Stimulated activated CD4-positive, alpha-beta T cell treated with anti-CD3 and anti-CD28 coated beads, Interleukin-12 subunit alpha, Interleukin-12 subunit beta, amount 100 ng/mL, for 48 hours (primary cell): ENCODE measurements at regions not wholly inside any gene's neighbourhood (a gene's known extent, or its start where the extent isn't known, plus 50 kb on each side); places are given as distances from the start of the nearest gene placed in this dataset.

Experiments used
- DNase-seq, 3 donors: peaks; one replicate each; pipeline ENCODE4 v3.0.0-alpha.2; 2020; ENCODE audit warnings: low read depth in 2 of 3, low spot score in 1 of 3

DNA sequence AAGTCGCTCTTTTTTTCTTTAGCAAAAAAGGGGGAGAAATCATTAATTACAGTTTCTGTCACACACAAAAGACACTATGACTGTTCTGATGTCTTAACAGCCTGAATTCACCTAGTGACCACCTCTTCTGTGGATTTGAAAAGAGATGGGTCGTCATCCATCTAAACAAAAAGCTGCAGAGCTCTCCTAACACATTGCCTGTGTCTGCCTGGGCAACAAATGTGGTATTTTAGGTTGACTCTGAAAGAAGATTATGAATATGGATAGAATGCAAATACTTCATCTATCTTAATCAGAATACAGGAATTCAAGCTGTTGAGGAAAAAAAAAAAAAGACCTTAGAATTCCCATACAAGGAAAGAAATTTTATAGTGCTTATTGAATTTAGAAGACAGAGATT lies 304.4 kb upstream of the ADGRL2 start:
- no peak for DNase-seq

- DNase-seq: no peak
These were observed 307.4 kb upstream of the ADGRL2 start for GRCh38 chr1:81493102-81493869.

DNA sequence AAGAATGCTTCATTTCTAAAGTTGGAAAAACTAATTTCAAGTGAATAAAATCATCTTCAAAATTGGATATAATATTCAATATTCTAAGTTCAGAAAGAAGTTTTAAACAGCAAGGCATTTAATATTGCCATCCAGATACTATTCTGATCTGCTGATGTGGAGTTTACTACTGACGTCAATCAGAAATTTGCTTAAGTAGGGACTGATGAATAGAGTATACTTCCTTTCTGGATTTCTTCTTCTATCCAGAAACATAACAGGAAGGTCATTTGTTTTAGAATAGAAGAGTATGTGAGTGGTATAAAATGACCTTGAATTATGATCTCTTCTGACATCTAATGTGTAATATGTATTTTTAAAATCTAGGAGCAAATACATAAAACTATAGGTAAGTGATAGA lies 308.1 kb upstream of the ADGRL2 start:
- DNase-seq: no peak

GRCh38 chr1:81490614-81491013 lies 310.1 kb upstream of the ADGRL2 start:
- DNase-seq: no peak

DNA sequence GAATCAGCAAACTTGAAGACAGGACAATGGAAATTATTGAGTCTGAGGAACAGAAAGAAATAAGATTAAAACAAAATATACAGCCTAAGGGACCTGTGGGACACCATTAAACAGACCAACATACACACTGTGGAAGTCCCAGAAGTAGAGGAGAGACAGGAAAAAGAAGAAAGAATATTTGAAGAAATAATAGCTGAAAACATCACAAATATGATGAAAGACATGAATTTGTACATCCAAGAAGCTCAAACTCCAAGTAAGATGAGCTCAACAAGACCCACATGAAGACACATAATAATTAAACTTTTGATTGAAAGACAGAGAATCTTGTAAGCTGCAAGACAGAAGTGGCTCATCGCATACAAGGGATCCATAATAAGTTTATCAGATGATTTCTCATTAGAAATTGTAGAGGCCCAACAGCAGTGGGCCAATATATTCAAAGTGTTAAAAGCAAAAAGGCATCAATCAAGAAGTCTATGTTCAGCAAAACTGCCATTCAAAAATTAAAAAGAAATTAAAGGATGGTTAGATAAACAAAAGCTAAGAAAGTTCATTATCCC lies 311.3 kb upstream of the ADGRL2 start:
- DNase-seq: no peak

GRCh38 chr1:81484284-81484683 lies 316.4 kb upstream of the ADGRL2 start:
- DNase-seq: no peak

DNA sequence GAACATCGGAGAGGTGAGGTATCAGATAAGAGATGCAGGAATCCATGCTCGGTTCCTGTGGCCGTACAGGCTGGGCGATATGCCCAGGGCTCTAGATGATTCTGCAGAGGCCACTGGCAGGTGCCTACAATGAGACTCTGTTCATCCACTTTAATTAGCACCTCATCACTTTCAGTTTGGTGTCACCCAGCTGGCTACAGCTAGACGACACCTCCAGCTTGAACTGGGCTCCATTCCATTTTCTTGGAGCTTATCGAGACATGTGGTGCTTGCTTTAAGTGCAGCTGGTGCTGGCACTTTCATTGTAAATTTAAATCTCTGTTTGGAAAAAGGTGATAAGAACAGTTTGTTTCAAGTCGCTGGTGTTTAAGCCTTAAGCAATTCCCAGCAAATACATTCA lies 322.5 kb upstream of the ADGRL2 start:
- DNase-seq: no peak

- no peak for DNase-seq
These were observed 323.0 kb upstream of the ADGRL2 start for GRCh38 chr1:81477710-81478109.

GRCh38 chr1:81472387-81472786 lies 328.3 kb upstream of the ADGRL2 start:
- no peak for DNase-seq

DNA sequence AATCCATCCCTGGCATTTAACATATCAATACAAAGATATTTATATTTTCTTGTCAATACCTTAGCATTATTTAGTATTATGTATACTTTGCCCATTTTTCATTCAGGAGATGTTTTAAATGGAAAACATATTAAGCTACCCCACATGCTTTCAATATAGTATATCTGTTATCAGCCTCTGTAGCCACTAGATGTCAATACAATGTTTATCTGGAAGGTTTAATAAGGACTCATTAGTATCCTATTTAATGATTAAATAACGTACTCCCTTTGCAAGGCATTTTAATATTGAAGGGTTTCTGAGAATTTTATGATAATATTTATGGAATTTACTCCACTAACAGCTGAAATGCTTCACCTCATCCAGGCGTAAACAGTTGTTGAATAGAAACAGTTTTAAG lies 329.5 kb upstream of the ADGRL2 start:
- DNase-seq: no peak

DNA sequence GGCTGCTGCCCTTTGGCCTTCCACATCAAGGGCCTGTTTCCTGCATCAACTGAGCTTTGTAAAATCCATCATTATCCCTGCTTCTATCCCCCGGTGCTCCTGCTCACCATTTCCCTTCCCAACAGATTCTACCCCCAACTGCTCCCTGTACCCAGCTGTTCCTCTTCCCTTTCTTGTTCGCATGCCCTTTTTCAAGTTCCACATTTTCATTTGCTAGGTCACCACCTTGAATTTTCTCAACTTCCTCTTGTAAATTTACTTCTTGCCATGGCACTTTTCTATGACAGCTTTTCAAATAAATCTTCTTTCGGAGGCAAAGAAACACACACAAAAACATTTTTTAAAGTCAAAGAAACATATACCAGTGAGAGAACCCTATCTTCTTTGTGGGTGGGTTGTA lies 330.5 kb upstream of the ADGRL2 start:
- no peak for DNase-seq

DNA sequence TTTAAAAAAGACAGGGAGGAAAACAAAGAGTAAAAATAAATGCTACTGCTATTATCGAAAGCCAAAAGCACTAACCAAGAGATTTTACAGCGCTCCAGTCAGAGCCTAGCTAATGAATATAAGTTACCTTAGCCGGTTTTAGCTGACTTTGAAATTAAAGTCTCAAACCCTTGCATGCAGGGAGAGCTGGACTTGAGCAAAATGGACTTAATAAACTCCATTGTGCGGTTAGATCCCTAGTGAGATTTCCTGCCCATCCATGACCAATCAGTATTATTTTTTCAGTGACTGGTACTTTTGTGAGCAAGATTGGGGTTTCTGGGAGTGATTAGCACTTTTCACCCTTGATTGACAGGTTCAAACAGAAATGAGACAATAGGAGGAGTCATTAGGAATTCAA lies 333.4 kb upstream of the ADGRL2 start:
- DNase-seq: no peak

GRCh38 chr1:81466961-81467360 lies 333.8 kb upstream of the ADGRL2 start:
- no peak for DNase-seq

DNA sequence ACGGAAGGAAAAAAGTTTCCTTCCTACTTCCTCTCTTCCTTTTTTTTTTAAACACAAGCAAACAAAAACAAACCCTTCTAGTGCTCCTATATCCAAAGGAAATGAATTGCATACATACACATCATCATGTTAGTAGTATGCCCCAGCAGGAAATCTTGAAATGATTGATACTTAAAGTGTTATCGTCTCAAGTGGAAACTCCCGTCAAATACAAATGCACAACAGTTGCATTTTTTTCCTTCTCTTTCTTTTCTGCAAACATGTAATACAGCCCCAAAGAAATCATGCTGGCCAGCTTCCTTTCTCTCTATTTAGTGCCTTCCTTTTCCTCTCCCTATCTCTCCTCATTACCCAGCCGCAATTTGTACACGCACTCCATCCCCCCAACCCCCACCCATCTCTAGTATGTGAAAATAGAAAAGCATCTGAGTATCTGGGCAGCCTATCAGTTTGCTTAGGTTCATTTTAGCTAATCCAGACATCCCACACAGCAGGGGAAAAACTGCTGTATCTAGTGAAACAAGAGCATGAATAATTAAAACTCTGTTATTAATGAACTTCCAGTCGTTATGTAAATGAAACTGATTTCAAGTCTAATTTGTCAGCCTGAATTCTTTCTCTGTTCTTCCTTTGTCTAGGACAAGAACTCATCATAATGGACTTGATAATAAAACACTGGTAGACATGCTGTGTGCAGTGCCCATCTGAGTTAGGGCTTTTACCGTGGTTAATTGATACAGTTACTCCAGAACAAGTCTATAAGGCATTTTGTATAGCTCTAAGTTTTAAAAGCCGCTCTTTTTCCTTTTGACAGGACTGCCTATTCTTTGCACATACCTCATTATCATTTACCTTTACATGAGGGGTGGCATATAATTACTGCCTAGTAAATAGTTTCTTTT lies 336.5 kb upstream of the ADGRL2 start:
- DNase-seq: no peak

GRCh38 chr1:81459043-81459442 lies 341.7 kb upstream of the ADGRL2 start:
- DNase-seq: no peak

- DNase-seq: no peak
These were observed 342.5 kb upstream of the ADGRL2 start for GRCh38 chr1:81458186-81458585.

DNA sequence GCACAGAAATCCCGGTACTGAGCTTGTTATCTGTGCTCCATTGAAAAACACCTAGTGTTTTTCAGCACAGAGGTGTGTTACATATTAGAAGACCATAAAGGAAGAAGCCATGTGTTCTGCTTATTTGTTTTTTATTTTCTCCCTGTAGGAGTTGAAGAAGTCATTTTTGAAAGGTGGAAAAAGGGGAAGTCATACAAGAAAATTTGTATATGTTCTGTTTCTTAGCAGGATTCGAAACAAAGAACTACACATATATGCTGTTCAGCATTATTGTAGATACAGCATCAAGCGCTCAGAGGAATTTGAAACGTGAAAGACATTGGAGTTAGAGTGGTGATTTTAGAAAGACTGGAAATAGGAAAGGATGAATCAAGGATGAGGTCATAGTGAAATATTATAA lies 345.3 kb upstream of the ADGRL2 start:
- no peak for DNase-seq

DNA sequence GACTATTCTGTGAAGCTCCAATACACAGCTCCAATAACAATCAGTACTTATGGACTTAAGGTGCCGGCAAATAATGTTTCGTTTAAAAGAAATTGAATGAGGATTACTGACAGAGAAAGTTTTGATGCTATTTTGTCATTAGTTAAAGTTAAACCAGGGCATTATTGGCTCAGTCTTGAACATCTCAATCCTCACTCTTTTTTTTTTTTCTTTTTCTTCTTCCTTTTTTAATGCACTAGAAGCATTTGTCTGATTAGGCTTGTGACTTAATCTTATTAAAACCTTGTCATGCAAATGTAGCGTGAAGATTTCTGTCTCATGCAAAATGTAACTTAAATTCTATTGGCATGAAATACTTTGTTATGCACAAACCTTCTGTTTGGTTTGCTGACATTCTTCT lies 346.8 kb upstream of the ADGRL2 start:
- DNase-seq: no peak

DNA sequence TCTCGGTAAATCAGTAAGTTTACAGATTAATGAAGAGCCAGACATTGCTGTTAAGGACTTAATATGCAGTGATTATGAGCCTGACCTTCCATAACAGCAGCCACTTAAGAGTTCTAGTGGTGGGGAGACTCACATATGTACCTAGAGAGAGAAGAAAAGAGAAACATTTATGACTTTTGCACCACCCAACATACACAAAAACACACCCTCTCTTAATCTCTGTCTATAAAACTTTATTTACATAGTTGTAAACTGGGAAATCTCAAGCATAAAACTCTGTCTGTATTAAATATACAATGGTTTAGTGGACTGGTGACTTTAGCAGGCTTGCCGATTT lies 347.4 kb upstream of the ADGRL2 start:
- DNase-seq: no peak

- no peak for DNase-seq
These were observed 347.9 kb upstream of the ADGRL2 start for GRCh38 chr1:81452693-81453366.

- DNase-seq: no peak
These were observed 350.9 kb upstream of the ADGRL2 start for GRCh38 chr1:81449786-81450185.
